ENCODE measurements at regions not wholly inside any gene's neighbourhood (a gene's known extent, or its start where the extent isn't known, plus 50 kb on each side); places are given as distances from the start of the nearest gene placed in this dataset.

DNA sequence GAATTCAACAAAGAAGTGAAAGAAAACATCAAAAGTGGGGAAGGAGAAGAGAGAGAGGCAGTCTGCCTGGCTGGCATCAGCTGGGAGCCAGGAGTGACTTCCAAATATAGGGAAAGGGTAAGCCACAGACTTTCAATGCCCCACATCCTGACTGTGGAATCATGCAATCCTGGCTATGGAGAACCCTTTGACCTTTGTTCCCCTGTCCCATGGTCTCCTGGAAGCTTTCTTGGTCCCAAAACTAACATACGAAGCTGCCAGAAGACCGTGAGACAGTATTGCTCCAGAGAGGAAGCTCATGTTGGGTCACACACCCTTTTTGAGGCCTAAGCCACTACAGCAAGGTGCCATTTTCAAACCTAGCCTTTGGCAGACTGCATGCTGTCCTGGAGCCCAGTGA is 665.5 kb downstream of the ELAVL2 start:
- no peaks in the 10 kb centered on the region for H3K36me3 Mint-ChIP-seq (ENCODE audit: low read depth)
- no peaks in the 10 kb centered on the region; the same call in 1 of the 2 replicates for H3K27me3 Mint-ChIP-seq (ENCODE audit: insufficient read depth)
- DNase-seq = no peak
- no peaks in the 10 kb centered on the region for H3K4me1 Mint-ChIP-seq (ENCODE audit: low read depth)
- H3K4me3 Mint-ChIP-seq = no peak overlapping the region
- H3K27ac Mint-ChIP-seq = no peak overlapping the region
- TF ChIP-seq CTCF (IDR thresholded peaks at IDR 0.05) = no peak
- H3K9me3 Mint-ChIP-seq = peaks cover under 1% of the 10 kb centered on the region

GRCh38 chr9:23160952-23161469 is 665.0 kb downstream of the ELAVL2 start:
- TF ChIP-seq CTCF (IDR thresholded peaks at IDR 0.05) = no peak
- no peak for DNase-seq
- no peaks in the 10 kb centered on the region for H3K4me1 Mint-ChIP-seq (ENCODE audit: low read depth)
- no peak overlapping the region for H3K4me3 Mint-ChIP-seq
- peaks cover 5% of the 10 kb centered on the region for H3K9me3 Mint-ChIP-seq
- H3K27ac Mint-ChIP-seq = no peak overlapping the region
- H3K36me3 Mint-ChIP-seq (ENCODE audit: low read depth) = no peaks in the 10 kb centered on the region
- H3K27me3 Mint-ChIP-seq (ENCODE audit: insufficient read depth) = no peaks in the 10 kb centered on the region; the same call in 1 of the 2 replicates

DNA sequence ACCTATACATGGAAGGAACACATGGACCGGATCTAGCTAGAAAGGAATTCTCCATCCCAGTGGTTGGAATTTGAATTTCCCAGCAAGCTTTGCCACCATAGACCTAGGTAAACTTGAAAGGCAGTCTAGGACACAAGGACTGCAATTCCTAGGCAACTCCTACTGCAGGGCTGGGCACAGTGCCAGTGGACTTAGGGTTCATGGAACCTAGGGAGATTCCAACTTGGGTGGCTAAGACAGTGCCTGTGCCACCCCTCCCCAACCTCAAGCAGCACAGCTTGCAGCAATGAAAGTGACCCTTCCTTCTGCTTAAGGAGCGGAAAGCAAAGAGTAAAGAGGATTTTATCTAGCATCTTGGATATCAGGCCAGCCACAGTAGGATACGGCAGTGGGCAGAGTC is 663.3 kb downstream of the ELAVL2 start:
- Mint-ChIP-seq H3K27ac (no peak overlapping the region), H3K36me3 (ENCODE audit: low read depth) (no peaks in the 10 kb centered on the region), H3K27me3 (ENCODE audit: insufficient read depth) (no peaks in the 10 kb centered on the region; the same call in 1 of the 2 replicates), H3K4me3 (no peak overlapping the region), H3K4me1 (ENCODE audit: low read depth) (no peaks in the 10 kb centered on the region), H3K9me3 (peaks cover 5% of the 10 kb centered on the region)
- no peak for DNase-seq
- no peak for TF ChIP-seq CTCF (IDR thresholded peaks at IDR 0.05)

DNA sequence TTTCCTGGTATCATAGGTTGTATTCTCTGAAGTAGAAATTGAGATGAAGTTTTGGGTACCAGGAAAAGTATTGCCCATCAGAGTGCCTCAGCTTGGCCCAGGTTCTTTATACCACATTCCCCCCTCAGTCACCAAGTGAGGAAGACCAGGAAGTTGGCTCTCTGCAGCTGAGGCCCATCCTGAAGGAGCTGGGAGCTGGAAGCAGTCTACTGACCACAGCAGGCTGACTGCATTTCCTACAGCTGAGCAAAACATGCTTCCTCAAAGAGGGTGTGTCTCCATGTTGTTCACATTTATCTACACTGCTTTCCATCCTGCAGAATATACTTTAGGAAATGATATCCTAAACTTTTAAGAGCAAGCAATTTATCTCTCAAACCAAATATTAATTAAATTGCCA is 654.6 kb downstream of the ELAVL2 start:
- H3K4me3 Mint-ChIP-seq = no peak overlapping the region
- no peak overlapping the region for H3K27ac Mint-ChIP-seq
- peaks cover 8% of the 10 kb centered on the region for H3K9me3 Mint-ChIP-seq
- H3K27me3 Mint-ChIP-seq (ENCODE audit: insufficient read depth) = no peaks in the 10 kb centered on the region; the same call in 1 of the 2 replicates
- no peak for DNase-seq
- no peak for TF ChIP-seq CTCF (IDR thresholded peaks at IDR 0.05)
- no peaks in the 10 kb centered on the region for H3K4me1 Mint-ChIP-seq (ENCODE audit: low read depth)
- H3K36me3 Mint-ChIP-seq (ENCODE audit: low read depth) = no peaks in the 10 kb centered on the region

GRCh38 chr9:23172206-23172605 is 653.8 kb downstream of the ELAVL2 start:
- Mint-ChIP-seq H3K27me3 (ENCODE audit: insufficient read depth) (no peaks in the 10 kb centered on the region), H3K27ac (no peak overlapping the region), H3K9me3 (peaks cover 8% of the 10 kb centered on the region)

More at GRCh38 chr9:23172206-23172605, 653.8 kb downstream of the ELAVL2 start:
- no peak overlapping the region for H3K4me3 Mint-ChIP-seq
- no peaks in the 10 kb centered on the region for H3K4me1 Mint-ChIP-seq (ENCODE audit: low read depth)
- H3K36me3 Mint-ChIP-seq (ENCODE audit: low read depth) = no peaks in the 10 kb centered on the region
- no peak for DNase-seq
- TF ChIP-seq CTCF (IDR thresholded peaks at IDR 0.05) = no peak
